SU-DHL-6 (cell line): ENCODE measurements at regions not wholly inside any gene's neighbourhood (a gene's known extent, or its start where the extent isn't known, plus 50 kb on each side); places are given as distances from the start of the nearest gene placed in this dataset.

Source experiments
- H2AFZ ChIP-seq: fragments of 200-600 bp; sonication (generic); 2 replicates; pipeline ENCODE4 v1.6.1; 2014; ENCODE audit warnings: low read depth, mild to moderate bottlenecking, moderate library complexity, mixed read lengths, antibody characterized with exemption, low read length; ENCODE audit not compliant: severe bottlenecking
- H3F3A ChIP-seq: fragments of 200-600 bp; shearing (Covaris generic); 2 replicates; pipeline ENCODE4 v1.6.0; 2016; ENCODE audit warnings: antibody characterized with exemption, mild to moderate bottlenecking; ENCODE audit not compliant: insufficient read depth
- H3K27ac ChIP-seq: fragments of 200-600 bp; sonication (generic); 2 replicates; pipeline ENCODE4 v1.5.1; 2016; ENCODE audit warnings: low read depth, mild to moderate bottlenecking, low read length, moderate library complexity, mixed read lengths
- H3K27me3 ChIP-seq: fragments of 200-600 bp; sonication (generic), shearing (Covaris generic); 2 replicates; pipeline ENCODE4 v1.6.0; 2014; ENCODE audit warnings: mild to moderate bottlenecking, low read length
- H3K36me3 ChIP-seq: fragments of 200-600 bp; sonication (generic); 2 replicates; pipeline ENCODE4 v1.6.1; 2014; ENCODE audit warnings: mild to moderate bottlenecking, low read length, mixed read lengths
- H3K4me2 ChIP-seq: fragments of 300-600, 200-600 bp; shearing (Covaris generic), sonication (generic); 2 replicates; pipeline ENCODE4 v1.6.0; 2014; ENCODE audit warnings: low read length, low read depth, mild to moderate bottlenecking; ENCODE audit not compliant: poor library complexity, severe bottlenecking
- H3K4me3 ChIP-seq: fragments of 200-600 bp; sonication (generic); 2 replicates; pipeline ENCODE4 v1.5.1; 2014; ENCODE audit warnings: antibody characterized with exemption, low read length, mild to moderate bottlenecking, mixed read lengths; ENCODE audit not compliant: insufficient read depth, poor library complexity, severe bottlenecking
- H3K79me2 ChIP-seq: fragments of 200-600 bp; sonication (generic); 2 replicates; pipeline ENCODE4 v1.6.1; 2014; ENCODE audit warnings: mild to moderate bottlenecking, low read length, moderate library complexity; ENCODE audit not compliant: insufficient read depth
- H3K9ac ChIP-seq: fragments of 200-600 bp; sonication (generic); 2 replicates; pipeline ENCODE4 v1.7.0; 2014; ENCODE audit warnings: mild to moderate bottlenecking, low read length
- H3K9me2 ChIP-seq: fragments of 200-600 bp; sonication (generic); replicated peaks from 2 replicates; pipeline ENCODE4 v1.6.1; 2014; ENCODE audit warnings: low read length; ENCODE audit not compliant: insufficient read depth
- H3K9me3 ChIP-seq: fragments of 200-600 bp; sonication (generic); 2 replicates; pipeline ENCODE4 v1.6.1; 2014; ENCODE audit warnings: low read length, mixed read lengths; ENCODE audit not compliant: insufficient read depth
- H4K20me1 ChIP-seq: fragments of 200-600 bp; sonication (generic); 2 replicates; pipeline ENCODE4 v1.6.1; 2014; ENCODE audit warnings: low read depth, mild to moderate bottlenecking, antibody characterized with exemption, low read length, moderate library complexity, mixed read lengths
- CTCF ChIP-seq: fragments of 200-600 bp; sonication (generic); IDR thresholded peaks from one replicate; pipeline ENCODE4 v1.5.1; 2017; ENCODE audit warnings: antibody characterized with exemption, mild to moderate bottlenecking, low read length, moderate library complexity; ENCODE audit not compliant: insufficient read depth, poor library complexity, severe bottlenecking
- EZH2phosphoT487 ChIP-seq: fragments of 200-600 bp; sonication (generic), shearing (Covaris generic); conservative IDR thresholded peaks from 2 replicates; pipeline ENCODE4 v1.6.1; 2018; ENCODE audit warnings: mild to moderate bottlenecking, antibody characterized with exemption, low read length, moderate library complexity, mixed read lengths

- peak overlapping the region; percentile 80 for H3K4me2 ChIP-seq
- H3K4me3 ChIP-seq = peak overlapping the region; percentile 42
- H3K36me3 ChIP-seq = peaks cover 8% of the 10 kb centered on the region
- no peaks in the 10 kb centered on the region for H3K27me3 ChIP-seq
- H3F3A ChIP-seq = peaks cover 30% of the 10 kb centered on the region
- H4K20me1 ChIP-seq = no peaks in the 10 kb centered on the region
- H3K9me2 ChIP-seq = no peaks in the 10 kb centered on the region
- peaks cover 9% of the 10 kb centered on the region; the same call in 1 of the 2 replicates for H3K9me3 ChIP-seq
- peak overlapping the region; percentile 51 for H3K9ac ChIP-seq
- TF ChIP-seq CTCF (no peak), EZH2phosphoT487 (no peak)
- H2AFZ ChIP-seq = peak overlapping the region; percentile 1
- H3K79me2 ChIP-seq = no peaks in the 10 kb centered on the region
- peak overlapping the region; percentile 92 for H3K27ac ChIP-seq
Measured at GRCh38 chr5:124457101-124457500, 289.3 kb downstream of the ZNF608 start.

- H3K4me2 ChIP-seq = peak overlapping the region; percentile 80
- no peaks in the 10 kb centered on the region for H3K27me3 ChIP-seq
- H3F3A ChIP-seq = peaks cover 30% of the 10 kb centered on the region
- no peaks in the 10 kb centered on the region for H3K79me2 ChIP-seq
- peak overlapping the region; percentile 42 for H3K4me3 ChIP-seq
- peaks cover 9% of the 10 kb centered on the region; the same call in 1 of the 2 replicates for H3K9me3 ChIP-seq
- no peak overlapping the region for H2AFZ ChIP-seq
- no peak for TF ChIP-seq CTCF
- TF ChIP-seq EZH2phosphoT487 = no peak
- H3K36me3 ChIP-seq = peaks cover 8% of the 10 kb centered on the region
- H3K9me2 ChIP-seq = no peaks in the 10 kb centered on the region
- H3K9ac ChIP-seq = peak overlapping the region; percentile 51
- H3K27ac ChIP-seq = peak overlapping the region; percentile 92
- no peaks in the 10 kb centered on the region for H4K20me1 ChIP-seq
Measured at GRCh38 chr5:124456249-124456648, 290.2 kb downstream of the ZNF608 start.

- Histone ChIP-seq H3K27me3 (no peaks in the 10 kb centered on the region), H3F3A (peaks cover 30% of the 10 kb centered on the region), H3K4me3 (peak overlapping the region; percentile 23), H3K9ac (peak overlapping the region; percentile 51), H3K9me2 (no peaks in the 10 kb centered on the region), H3K27ac (peak overlapping the region; percentile 92), H3K4me2 (peak overlapping the region; percentile 80), H4K20me1 (no peaks in the 10 kb centered on the region), H3K36me3 (peaks cover 2% of the 10 kb centered on the region; the same call in 1 of the 2 replicates), H2AFZ (peak overlapping the region; percentile 55), H3K9me3 (no peaks in the 10 kb centered on the region), H3K79me2 (no peaks in the 10 kb centered on the region)
- TF ChIP-seq EZH2phosphoT487 (no peak), CTCF (no peak)
Measured at GRCh38 chr5:124454081-124454480, 292.4 kb downstream of the ZNF608 start.
